ENCODE measurements at regions not wholly inside any gene's neighbourhood (a gene's known extent, or its start where the extent isn't known, plus 50 kb on each side); places are given as distances from the start of the nearest gene placed in this dataset.

DNA sequence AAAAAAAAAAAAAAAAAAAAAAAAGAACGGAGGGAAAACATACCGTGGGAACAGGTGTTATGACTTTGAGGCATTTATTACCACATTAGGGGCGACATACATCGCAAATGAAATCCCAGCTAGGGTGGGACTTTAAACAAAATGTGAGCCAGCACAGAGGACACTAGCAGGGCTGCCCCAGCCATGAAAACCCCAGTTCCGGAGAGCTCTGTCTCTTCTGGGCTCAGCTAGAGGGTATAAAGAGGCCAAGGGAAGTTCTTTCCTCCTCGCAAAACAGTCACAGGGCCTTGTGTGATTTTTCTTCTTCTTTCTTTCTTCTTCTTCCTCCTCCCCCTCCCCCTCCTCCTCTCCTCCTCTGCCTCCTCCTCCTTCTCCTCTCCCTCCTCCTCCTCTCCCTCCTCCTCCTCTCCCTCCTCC, 59.9 kb upstream of the ECHDC3 start:
- TF ChIP-seq, protein P1, sequence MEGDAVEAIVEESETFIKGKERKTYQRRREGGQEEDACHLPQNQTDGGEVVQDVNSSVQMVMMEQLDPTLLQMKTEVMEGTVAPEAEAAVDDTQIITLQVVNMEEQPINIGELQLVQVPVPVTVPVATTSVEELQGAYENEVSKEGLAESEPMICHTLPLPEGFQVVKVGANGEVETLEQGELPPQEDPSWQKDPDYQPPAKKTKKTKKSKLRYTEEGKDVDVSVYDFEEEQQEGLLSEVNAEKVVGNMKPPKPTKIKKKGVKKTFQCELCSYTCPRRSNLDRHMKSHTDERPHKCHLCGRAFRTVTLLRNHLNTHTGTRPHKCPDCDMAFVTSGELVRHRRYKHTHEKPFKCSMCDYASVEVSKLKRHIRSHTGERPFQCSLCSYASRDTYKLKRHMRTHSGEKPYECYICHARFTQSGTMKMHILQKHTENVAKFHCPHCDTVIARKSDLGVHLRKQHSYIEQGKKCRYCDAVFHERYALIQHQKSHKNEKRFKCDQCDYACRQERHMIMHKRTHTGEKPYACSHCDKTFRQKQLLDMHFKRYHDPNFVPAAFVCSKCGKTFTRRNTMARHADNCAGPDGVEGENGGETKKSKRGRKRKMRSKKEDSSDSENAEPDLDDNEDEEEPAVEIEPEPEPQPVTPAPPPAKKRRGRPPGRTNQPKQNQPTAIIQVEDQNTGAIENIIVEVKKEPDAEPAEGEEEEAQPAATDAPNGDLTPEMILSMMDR (IDR thresholded peaks at IDR 0.05): no peak
- DNase-seq (ENCODE audit: low spot score): no peak
- Histone ChIP-seq H3K4me3 (no peak overlapping the region), H3K4me1 (ENCODE audit: control insufficient read depth in 1 of 2, low read depth in 2 of 2) (peaks cover 6 to 20% of the 10 kb centered on the region in 2 donors), H3K27me3 (replicated peaks; ENCODE audit: insufficient read depth) (no peaks in the 10 kb centered on the region), H3K36me3 (no peaks in the 10 kb centered on the region), H3K9me3 (no peaks in the 10 kb centered on the region), H3K27ac (no peak overlapping the region)
- no peak for ATAC-seq (ENCODE audit: insufficient number of reproducible peaks, low FRiP score, low read depth)

DNA sequence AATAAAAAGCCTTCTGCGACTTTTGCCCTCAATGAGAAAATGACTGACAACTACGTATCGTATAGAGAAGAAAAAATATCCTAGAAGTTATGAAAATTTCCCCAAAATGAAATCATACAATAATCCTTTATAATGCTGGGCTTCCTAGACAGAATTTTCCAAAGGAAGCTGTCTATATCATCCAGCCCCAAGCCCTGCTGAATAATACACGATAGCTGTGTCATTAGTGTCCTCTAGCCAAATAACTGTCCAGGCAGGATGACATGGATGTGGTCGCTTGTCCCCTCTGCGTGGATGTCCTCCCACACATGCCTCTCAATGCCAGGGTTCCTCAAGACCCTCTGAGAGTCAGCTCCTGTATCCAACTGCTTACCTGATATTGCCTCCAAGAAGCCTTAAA, 61.7 kb upstream of the ECHDC3 start:
- Histone ChIP-seq H3K4me3 (no peak overlapping the region), H3K27ac (no peak overlapping the region), H3K4me1 (ENCODE audit: control insufficient read depth in 1 of 2, low read depth in 2 of 2) (peaks cover under 1 to 11% of the 10 kb centered on the region in 2 donors), H3K36me3 (no peaks in the 10 kb centered on the region), H3K27me3 (replicated peaks; ENCODE audit: insufficient read depth) (no peaks in the 10 kb centered on the region), H3K9me3 (no peaks in the 10 kb centered on the region)
- ATAC-seq (ENCODE audit: insufficient number of reproducible peaks, low FRiP score, low read depth): no peak
- DNase-seq (ENCODE audit: low spot score): no peak
- TF ChIP-seq, protein P1 (IDR thresholded peaks at IDR 0.05): no peak

DNA sequence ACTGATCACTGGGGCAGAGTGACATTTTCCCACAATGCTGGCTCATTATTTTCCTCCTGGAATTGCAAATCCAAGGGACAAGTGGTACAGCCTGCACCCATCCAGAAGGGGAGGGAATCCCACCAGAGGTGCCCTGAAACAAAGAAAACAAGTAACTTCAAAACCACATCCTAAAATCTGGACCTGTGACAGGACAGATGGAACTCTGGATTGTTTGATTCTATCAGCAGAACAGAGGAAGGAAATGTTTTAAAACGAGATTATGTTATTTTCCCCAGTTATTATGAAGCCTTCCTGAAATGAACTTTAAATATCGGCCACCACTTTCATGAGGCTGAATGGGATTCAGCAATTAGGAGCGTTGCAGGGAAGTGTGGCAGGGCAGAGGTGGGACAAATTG, 62.2 kb upstream of the ECHDC3 start:
- H3K27ac ChIP-seq: no peak overlapping the region
- peaks cover 0 to 8% of the 10 kb centered on the region in 2 donors for H3K4me1 ChIP-seq (ENCODE audit: control insufficient read depth in 1 of 2, low read depth in 2 of 2)
- no peaks in the 10 kb centered on the region for H3K36me3 ChIP-seq
- no peak for DNase-seq (ENCODE audit: low spot score)
- no peaks in the 10 kb centered on the region for H3K27me3 ChIP-seq (replicated peaks; ENCODE audit: insufficient read depth)
- no peaks in the 10 kb centered on the region for H3K9me3 ChIP-seq
- H3K4me3 ChIP-seq: no peak overlapping the region
- TF ChIP-seq, protein P1 (IDR thresholded peaks at IDR 0.05): no peak
- ATAC-seq (ENCODE audit: insufficient number of reproducible peaks, low FRiP score, low read depth): no peak

DNA sequence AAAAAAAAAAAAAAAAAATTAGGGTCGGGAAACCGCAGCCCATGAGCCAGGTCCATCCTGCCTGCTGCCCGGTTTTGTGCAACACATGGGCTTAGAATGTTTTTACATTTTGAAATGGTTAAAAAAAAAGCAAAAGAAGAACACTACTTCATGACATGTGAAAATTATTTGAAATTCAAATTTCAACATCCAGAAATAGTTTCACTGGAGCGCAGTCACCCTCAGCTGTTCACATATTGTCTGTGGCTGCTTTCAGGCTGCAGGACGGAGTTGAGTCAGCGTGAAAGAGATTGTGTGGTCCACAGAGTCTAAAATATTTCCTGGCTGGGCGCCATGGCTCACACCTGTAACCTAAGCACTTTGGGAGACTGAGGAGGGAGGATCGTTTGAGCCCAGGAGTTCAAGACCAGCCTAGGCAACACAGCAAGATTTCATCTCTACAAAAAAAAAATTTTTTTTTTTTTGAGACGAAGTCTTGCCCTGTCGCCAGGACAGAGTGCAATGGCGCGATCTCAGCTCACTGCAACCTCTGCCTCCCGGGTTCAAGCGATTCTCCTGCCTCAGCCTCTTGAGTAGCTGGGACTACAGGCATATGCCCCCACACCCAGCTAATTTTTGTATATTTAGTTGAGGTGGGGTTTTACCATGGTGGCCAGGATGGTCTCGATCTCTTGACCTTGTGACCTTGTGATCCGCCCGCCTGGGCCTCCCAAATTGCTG, 63.9 kb upstream of the ECHDC3 start:
- Histone ChIP-seq H3K27me3 (replicated peaks; ENCODE audit: insufficient read depth) (no peaks in the 10 kb centered on the region), H3K27ac (no peak overlapping the region), H3K4me3 (no peak overlapping the region), H3K36me3 (no peaks in the 10 kb centered on the region), H3K4me1 (ENCODE audit: control insufficient read depth in 1 of 2, low read depth in 2 of 2) (no peaks in the 10 kb centered on the region), H3K9me3 (no peaks in the 10 kb centered on the region)
- TF ChIP-seq, protein P1 (IDR thresholded peaks at IDR 0.05): no peak
- ATAC-seq (ENCODE audit: insufficient number of reproducible peaks, low FRiP score, low read depth): no peak
- DNase-seq (ENCODE audit: low spot score): no peak

DNA sequence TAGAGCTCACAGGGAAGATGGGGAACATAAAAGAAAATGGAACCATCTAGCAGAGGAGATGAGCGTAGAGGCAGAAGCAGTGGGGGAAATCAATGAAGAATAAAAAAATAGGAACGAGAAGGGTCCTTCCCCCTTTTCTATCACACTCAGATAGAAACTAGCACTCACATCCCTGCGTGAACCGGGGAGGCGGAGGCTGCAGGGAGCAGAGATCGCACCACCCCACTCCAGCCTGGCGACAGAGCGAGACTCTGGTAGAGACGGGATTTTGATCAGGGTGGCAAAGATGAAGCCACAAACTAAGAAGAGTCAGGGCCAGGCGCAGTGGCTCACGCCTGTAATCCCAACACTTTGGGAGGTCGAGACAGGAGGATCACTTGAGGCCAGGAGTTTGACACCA, 64.7 kb upstream of the ECHDC3 start:
- DNase-seq (ENCODE audit: low spot score) (no peak), ATAC-seq (ENCODE audit: insufficient number of reproducible peaks, low FRiP score, low read depth) (no peak)
- Histone ChIP-seq H3K9me3 (no peaks in the 10 kb centered on the region), H3K27ac (no peak overlapping the region), H3K27me3 (replicated peaks; ENCODE audit: insufficient read depth) (no peaks in the 10 kb centered on the region), H3K36me3 (no peaks in the 10 kb centered on the region), H3K4me3 (no peak overlapping the region), H3K4me1 (ENCODE audit: control insufficient read depth in 1 of 2, low read depth in 2 of 2) (no peaks in the 10 kb centered on the region)
- TF ChIP-seq, protein P1 (IDR thresholded peaks at IDR 0.05): no peak

All from thoracic aorta (tissue), 2 donors.